ENCODE measurements at regions not wholly inside any gene's neighbourhood (a gene's known extent, or its start where the extent isn't known, plus 50 kb on each side); places are given as distances from the start of the nearest gene placed in this dataset.

- CTCF ChIA-PET = interaction anchor here (1.0 to 2.1 kb wide), 3 partner anchors 12 to 325 kb away, joined by 3 to 14 read pairs (median 10); no protein-coding TSS in a partner anchor
- H3K4me3 Mint-ChIP-seq (ENCODE audit: unreplicated experiment) = no peak overlapping the region
- H3K4me1 Mint-ChIP-seq (ENCODE audit: insufficient read depth, unreplicated experiment) = no peaks in the 10 kb centered on the region
- no TSS peak for BruUV-seq (replicated peaks)
- POLR2A ChIA-PET = interaction anchor here (0.8 kb wide), 1 partner anchor 12 kb away, joined by 5 read pairs; no protein-coding TSS in a partner anchor
- intact Hi-C loops (cut with micrococcal nuclease) = no loop called here
- H3K9me3 Mint-ChIP-seq (ENCODE audit: unreplicated experiment) = no peaks in the 10 kb centered on the region
- no peaks in the 10 kb centered on the region for H3K36me3 Mint-ChIP-seq (ENCODE audit: insufficient read depth, unreplicated experiment)
- peaks cover 81% of the 10 kb centered on the region for H3K27me3 Mint-ChIP-seq (ENCODE audit: insufficient read depth, unreplicated experiment)
- no peak for TF ChIP-seq CTCF (IDR thresholded peaks at IDR 0.05; ENCODE audit: unreplicated experiment)
- DNase-seq (ENCODE audit: unreplicated experiment) = no peak
- H3K27ac Mint-ChIP-seq (ENCODE audit: low read depth, unreplicated experiment) = no peak overlapping the region
These were observed 102.6 kb upstream of the WDR11 start for GRCh38 chr10:120748519-120748918.

GRCh38 chr10:120749072-120749471 lies 102.1 kb upstream of the WDR11 start:
- no peaks in the 10 kb centered on the region for H3K36me3 Mint-ChIP-seq (ENCODE audit: insufficient read depth, unreplicated experiment)
- ChIA-PET CTCF (interaction anchor here (2.1 kb wide), 1 partner anchor 13 kb away, joined by 14 read pairs; no protein-coding TSS in a partner anchor), POLR2A (no interaction called here)
- no peak overlapping the region for H3K4me3 Mint-ChIP-seq (ENCODE audit: unreplicated experiment)
- no peaks in the 10 kb centered on the region for H3K4me1 Mint-ChIP-seq (ENCODE audit: insufficient read depth, unreplicated experiment)
- H3K9me3 Mint-ChIP-seq (ENCODE audit: unreplicated experiment) = no peaks in the 10 kb centered on the region
- intact Hi-C loops (cut with micrococcal nuclease) = no loop called here
- peaks cover 81% of the 10 kb centered on the region for H3K27me3 Mint-ChIP-seq (ENCODE audit: insufficient read depth, unreplicated experiment)
- no TSS peak for BruUV-seq (replicated peaks)
- H3K27ac Mint-ChIP-seq (ENCODE audit: low read depth, unreplicated experiment) = no peak overlapping the region
- no peak for TF ChIP-seq CTCF (IDR thresholded peaks at IDR 0.05; ENCODE audit: unreplicated experiment)
- DNase-seq (ENCODE audit: unreplicated experiment) = no peak

GRCh38 chr10:120749856-120750566 lies 101.2 kb upstream of the WDR11 start:
- ChIA-PET CTCF (no interaction called here), POLR2A (interaction anchor here (0.7 to 1.3 kb wide), 2 partner anchors 11 to 787 kb away, joined by 3 to 4 read pairs; no protein-coding TSS in a partner anchor)
- H3K27me3 Mint-ChIP-seq (ENCODE audit: insufficient read depth, unreplicated experiment) = peaks cover 82% of the 10 kb centered on the region
- H3K4me3 Mint-ChIP-seq (ENCODE audit: unreplicated experiment) = no peak overlapping the region
- no peak for DNase-seq (ENCODE audit: unreplicated experiment)
- no peaks in the 10 kb centered on the region for H3K9me3 Mint-ChIP-seq (ENCODE audit: unreplicated experiment)
- no peaks in the 10 kb centered on the region for H3K36me3 Mint-ChIP-seq (ENCODE audit: insufficient read depth, unreplicated experiment)
- BruUV-seq (replicated peaks) = no TSS peak
- TF ChIP-seq CTCF (IDR thresholded peaks at IDR 0.05; ENCODE audit: unreplicated experiment) = no peak
- no peak overlapping the region for H3K27ac Mint-ChIP-seq (ENCODE audit: low read depth, unreplicated experiment)
- H3K4me1 Mint-ChIP-seq (ENCODE audit: insufficient read depth, unreplicated experiment) = no peaks in the 10 kb centered on the region
- intact Hi-C loops (cut with micrococcal nuclease) = no loop called here

- intact Hi-C loops (cut with micrococcal nuclease) = no loop called here
- Mint-ChIP-seq H3K27ac (ENCODE audit: low read depth, unreplicated experiment) (no peak overlapping the region), H3K9me3 (ENCODE audit: unreplicated experiment) (no peaks in the 10 kb centered on the region), H3K4me1 (ENCODE audit: insufficient read depth, unreplicated experiment) (no peaks in the 10 kb centered on the region), H3K36me3 (ENCODE audit: insufficient read depth, unreplicated experiment) (no peaks in the 10 kb centered on the region), H3K4me3 (ENCODE audit: unreplicated experiment) (no peak overlapping the region), H3K27me3 (ENCODE audit: insufficient read depth, unreplicated experiment) (peaks cover 84% of the 10 kb centered on the region)
- no peak for TF ChIP-seq CTCF (IDR thresholded peaks at IDR 0.05; ENCODE audit: unreplicated experiment)
- ChIA-PET POLR2A (interaction anchor here (0.7 kb wide), 1 partner anchor 71 kb away, joined by 3 read pairs; no protein-coding TSS in a partner anchor), CTCF (no interaction called here)
- no peak for DNase-seq (ENCODE audit: unreplicated experiment)
- BruUV-seq (replicated peaks) = no TSS peak
These were observed 95.4 kb upstream of the WDR11 start for GRCh38 chr10:120755771-120756170.

Measured in MCF 10A (cell line).